H1 (cell line): ENCODE measurements at regions not wholly inside any gene's neighbourhood (a gene's known extent, or its start where the extent isn't known, plus 50 kb on each side); places are given as distances from the start of the nearest gene placed in this dataset.

ENCODE experiments used
- BRCA1 ChIP-seq: IDR thresholded peaks from 2 replicates; pipeline ENCODE4 v1.6.1; 2012; ENCODE audit warnings: low read depth, low read length, improper control_type of control experiment
- EZH2 ChIP-seq: fragments of 200-600 bp; sonication (generic); IDR thresholded peaks from 2 replicates; pipeline ENCODE4 v1.7.1; 2012; ENCODE audit warnings: low read depth, mild to moderate bottlenecking, moderate library complexity, low read length, inconsistent platforms; ENCODE audit not compliant: severe bottlenecking
- POLR2A ChIP-seq, 2 experiments: IDR thresholded peaks; 1 replicate in 1 of 2; 2 replicates in 1 of 2; pipeline ENCODE4 v1.6.1; 2011; ENCODE audit warnings: low read depth in 2 of 2, low read length in 2 of 2, mild to moderate bottlenecking in 2 of 2; ENCODE audit errors: control extremely low read depth in 1 of 2
- POU5F1 ChIP-seq: IDR thresholded peaks from 2 replicates; pipeline ENCODE4 v1.6.1; 2011; ENCODE audit warnings: low read depth, mild to moderate bottlenecking, low read length, moderate library complexity
- RNF2 ChIP-seq: fragments of 200-900, 300-1000 bp; sonication (generic); IDR thresholded peaks from 2 replicates; pipeline ENCODE4 v1.7.1; 2016; ENCODE audit warnings: borderline replicate concordance, low read depth, mild to moderate bottlenecking, antibody characterized with exemption, low read length; ENCODE audit not compliant: poor library complexity, severe bottlenecking; ENCODE audit errors: missing control alignments
- TF ChIP-seq, protein P1 (sequence below), 3 experiments: IDR thresholded peaks; 1 replicate in 2 of 3; 2 replicates in 1 of 3; pipeline versions ENCODE4 v1.5.1 to v1.6.1; 2011; ENCODE audit warnings: low read length in 3 of 3, mild to moderate bottlenecking in 3 of 3, inconsistent platforms in 2 of 3, low read depth in 1 of 3, moderate library complexity in 1 of 3; ENCODE audit not compliant: insufficient read depth in 1 of 3; ENCODE audit errors: control extremely low read depth in 1 of 3

DNA sequence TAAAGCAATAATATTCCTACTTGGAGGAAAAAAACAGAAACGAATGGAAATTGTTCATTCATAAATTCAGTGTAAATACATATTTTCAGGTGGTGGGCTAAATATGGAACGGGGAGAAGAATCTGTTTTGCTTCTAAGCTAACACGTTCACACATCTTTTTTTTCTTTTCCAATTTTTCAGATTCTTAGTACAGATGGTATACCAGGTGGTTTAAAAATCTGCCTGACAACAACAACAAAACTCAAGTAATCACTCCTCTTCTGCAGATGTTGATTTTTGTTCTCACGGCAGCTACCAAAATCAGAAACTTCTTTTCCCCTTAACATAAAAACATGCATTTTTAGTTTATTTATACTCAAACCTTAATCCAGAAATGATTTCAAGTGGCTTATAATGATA, 164.8 kb upstream of the SYT4 start:
- TF ChIP-seq EZH2: no peak
- TF ChIP-seq, protein P1, sequence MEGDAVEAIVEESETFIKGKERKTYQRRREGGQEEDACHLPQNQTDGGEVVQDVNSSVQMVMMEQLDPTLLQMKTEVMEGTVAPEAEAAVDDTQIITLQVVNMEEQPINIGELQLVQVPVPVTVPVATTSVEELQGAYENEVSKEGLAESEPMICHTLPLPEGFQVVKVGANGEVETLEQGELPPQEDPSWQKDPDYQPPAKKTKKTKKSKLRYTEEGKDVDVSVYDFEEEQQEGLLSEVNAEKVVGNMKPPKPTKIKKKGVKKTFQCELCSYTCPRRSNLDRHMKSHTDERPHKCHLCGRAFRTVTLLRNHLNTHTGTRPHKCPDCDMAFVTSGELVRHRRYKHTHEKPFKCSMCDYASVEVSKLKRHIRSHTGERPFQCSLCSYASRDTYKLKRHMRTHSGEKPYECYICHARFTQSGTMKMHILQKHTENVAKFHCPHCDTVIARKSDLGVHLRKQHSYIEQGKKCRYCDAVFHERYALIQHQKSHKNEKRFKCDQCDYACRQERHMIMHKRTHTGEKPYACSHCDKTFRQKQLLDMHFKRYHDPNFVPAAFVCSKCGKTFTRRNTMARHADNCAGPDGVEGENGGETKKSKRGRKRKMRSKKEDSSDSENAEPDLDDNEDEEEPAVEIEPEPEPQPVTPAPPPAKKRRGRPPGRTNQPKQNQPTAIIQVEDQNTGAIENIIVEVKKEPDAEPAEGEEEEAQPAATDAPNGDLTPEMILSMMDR (IDR thresholded peaks at IDR 0.05; ENCODE audit: control extremely low read depth in 1 of 3, insufficient read depth in 1 of 3, low read depth in 1 of 3, low read length in 3 of 3): no peak
- TF ChIP-seq POLR2A (IDR thresholded peaks at IDR 0.05; ENCODE audit: control extremely low read depth in 1 of 2, low read depth in 2 of 2, low read length in 2 of 2): no peak
- TF ChIP-seq RNF2: no peak
- TF ChIP-seq BRCA1: no peak
- TF ChIP-seq POU5F1: no peak
